GM23338 (cell line): ENCODE measurements at regions not wholly inside any gene's neighbourhood (a gene's known extent, or its start where the extent isn't known, plus 50 kb on each side); places are given as distances from the start of the nearest gene placed in this dataset.

Source experiments
- ATAC-seq: fragments of 200-7000 bp; cut with Tn5 transposase; 3 replicates; pipeline ENCODE4 v1.9.1; 2020
- DNase-seq: peaks from one replicate; pipeline ENCODE4 v3.0.0-alpha.2; 2015; ENCODE audit warnings: low spot score
- H2AFZ ChIP-seq: fragments of 200-600 bp; sonication (generic); 2 replicates; pipeline ENCODE4 v1.8.0; 2016; ENCODE audit warnings: antibody characterized with exemption, mild to moderate bottlenecking, moderate library complexity
- H3F3A ChIP-seq: fragments of 200-600 bp; sonication (generic); replicated peaks from 2 replicates; pipeline ENCODE4 v1.8.0; 2017; ENCODE audit warnings: antibody characterized with exemption, mixed run types, low read depth
- H3K27ac ChIP-seq: fragments of 200-600 bp; sonication (generic); 2 replicates; pipeline ENCODE4 v1.6.1; 2016; ENCODE audit warnings: low read depth
- H3K27me3 ChIP-seq: fragments of 200-600 bp; sonication (generic); 2 replicates; pipeline ENCODE4 v1.8.0; 2016; ENCODE audit warnings: mild to moderate bottlenecking, mixed run types, moderate library complexity; ENCODE audit not compliant: insufficient read depth
- H3K36me3 ChIP-seq: fragments of 200-600 bp; sonication (generic); 2 replicates; pipeline ENCODE4 v1.8.0; 2016; ENCODE audit warnings: mild to moderate bottlenecking; ENCODE audit not compliant: insufficient read depth
- H3K4me1 ChIP-seq: fragments of 200-600 bp; sonication (generic); 2 replicates; pipeline ENCODE4 v1.8.0; 2016; ENCODE audit warnings: mild to moderate bottlenecking, moderate library complexity; ENCODE audit not compliant: insufficient read depth
- H3K4me2 ChIP-seq: fragments of 200-600 bp; sonication (generic); 2 replicates; pipeline ENCODE4 v1.7.1; 2017; ENCODE audit warnings: mixed run types
- H3K4me3 ChIP-seq: fragments of 200-600 bp; sonication (generic); 2 replicates; pipeline ENCODE4 v1.6.1; 2016; ENCODE audit warnings: mixed run types
- H3K79me2 ChIP-seq: fragments of 200-600 bp; sonication (generic); replicated peaks from 2 replicates; pipeline ENCODE4 v1.8.0; 2017; ENCODE audit warnings: mild to moderate bottlenecking; ENCODE audit not compliant: insufficient read depth
- H3K9me2 ChIP-seq: fragments of 200-600 bp; sonication (generic); 2 replicates; pipeline ENCODE4 v1.8.0; 2017; ENCODE audit not compliant: insufficient read depth
- H4K20me1 ChIP-seq: fragments of 200-600 bp; sonication (generic); replicated peaks from 2 replicates; pipeline ENCODE4 v1.8.0; 2017; ENCODE audit warnings: mild to moderate bottlenecking; ENCODE audit not compliant: insufficient read depth
- H3K27ac Mint-ChIP-seq: 2 replicates; pipeline ENCODE4 v1.8.0; 2020; ENCODE audit warnings: inconsistent platforms, mild to moderate bottlenecking, moderate library complexity, mixed read lengths
- H3K27me3 Mint-ChIP-seq: 3 replicates; pipeline ENCODE4 v1.8.0; 2022; ENCODE audit warnings: low read depth, mild to moderate bottlenecking, moderate library complexity, mixed read lengths, inconsistent platforms; ENCODE audit not compliant: insufficient read depth, poor library complexity
- H3K36me3 Mint-ChIP-seq: 3 replicates; pipeline ENCODE4 v1.8.0; 2021; ENCODE audit warnings: low read depth, mild to moderate bottlenecking, inconsistent platforms, moderate library complexity, mixed read lengths
- H3K4me1 Mint-ChIP-seq: 3 replicates; pipeline ENCODE4 v1.8.0; 2020; ENCODE audit warnings: mild to moderate bottlenecking, inconsistent platforms, mixed read lengths
- H3K4me3 Mint-ChIP-seq: 3 replicates; pipeline ENCODE4 v1.8.0; 2021; ENCODE audit warnings: moderate library complexity, mild to moderate bottlenecking, inconsistent platforms, mixed read lengths
- H3K9me3 Mint-ChIP-seq: 3 replicates; pipeline ENCODE4 v1.8.0; 2020; ENCODE audit warnings: moderate library complexity, mild to moderate bottlenecking, inconsistent platforms, mixed read lengths
- ETS1 ChIP-seq: IDR thresholded peaks from 2 replicates; pipeline ENCODE4 v1.6.1; 2016; ENCODE audit warnings: antibody characterized with exemption
- EZH2 ChIP-seq: fragments of 200-600 bp; sonication (generic); IDR thresholded peaks from one replicate; pipeline ENCODE4 v1.8.0; 2017; ENCODE audit warnings: antibody characterized with exemption, mild to moderate bottlenecking, low read depth; ENCODE audit not compliant: unreplicated experiment
- EZH2phosphoT487 ChIP-seq: fragments of 200-600 bp; sonication (generic); IDR thresholded peaks from one replicate; pipeline ENCODE4 v1.8.1; 2018; ENCODE audit warnings: antibody characterized with exemption; ENCODE audit not compliant: unreplicated experiment
- JUNB ChIP-seq: IDR thresholded peaks from one replicate; pipeline ENCODE4 v1.6.1; 2016; ENCODE audit warnings: antibody characterized with exemption; ENCODE audit not compliant: unreplicated experiment
- NANOG ChIP-seq: IDR thresholded peaks from 2 replicates; pipeline ENCODE4 v1.6.1; 2016; ENCODE audit warnings: antibody characterized with exemption, borderline replicate concordance
- POLR2AphosphoS5 ChIP-seq: IDR thresholded peaks from 2 replicates; pipeline ENCODE4 v1.6.1; 2016; ENCODE audit warnings: antibody characterized with exemption, low read depth
- REST ChIP-seq: IDR thresholded peaks from one replicate; pipeline ENCODE4 v1.6.1; 2018; ENCODE audit warnings: antibody characterized with exemption; ENCODE audit not compliant: unreplicated experiment
- ZNF114 ChIP-seq: fragments of 250-450 bp; sonication (Bioruptor Pico); IDR thresholded peaks from 2 replicates; pipeline ENCODE4 v1.5.0; 2020; ENCODE audit warnings: mild to moderate bottlenecking, moderate library complexity
- ZNF331 ChIP-seq: fragments of 250-450 bp; sonication (Bioruptor Pico); IDR thresholded peaks from 2 replicates; pipeline ENCODE4 v1.5.0; 2020; ENCODE audit warnings: low read depth, mild to moderate bottlenecking, moderate library complexity
- ZNF462 ChIP-seq: fragments of 250-450 bp; sonication (Bioruptor Pico); IDR thresholded peaks from 2 replicates; pipeline ENCODE4 v1.5.0; 2020; ENCODE audit warnings: mild to moderate bottlenecking, moderate library complexity
- TF ChIP-seq, protein P1 (sequence below), 2 experiments: fragments of 200-600 bp in 1 of 2; sonication (generic) in 1 of 2; conservative IDR thresholded peaks; 2 replicates each; pipeline versions ENCODE4 v1.5.1 to v1.6.1; 2016 to 2017; ENCODE audit warnings: antibody characterized with exemption in 2 of 2, low read depth in 2 of 2, mild to moderate bottlenecking in 2 of 2, moderate library complexity in 1 of 2

- Histone ChIP-seq H3F3A (no peaks in the 10 kb centered on the region), H3K79me2 (no peaks in the 10 kb centered on the region), H3K36me3 (no peaks in the 10 kb centered on the region), H3K27me3 (no peaks in the 10 kb centered on the region), H3K4me2 (no peak overlapping the region), H3K4me3 (no peak overlapping the region), H4K20me1 (no peaks in the 10 kb centered on the region), H3K4me1 (no peaks in the 10 kb centered on the region), H2AFZ (no peak overlapping the region), H3K9me2 (peaks cover 4% of the 10 kb centered on the region; the same call in 1 of the 2 replicates), H3K27ac (no peak overlapping the region)
- no peaks in the 10 kb centered on the region for H3K4me1 Mint-ChIP-seq
- ATAC-seq: no peak
- H3K4me3 Mint-ChIP-seq: no peak overlapping the region
- H3K27me3 Mint-ChIP-seq: no peaks in the 10 kb centered on the region
- TF ChIP-seq REST: no peak
- no peak for TF ChIP-seq POLR2AphosphoS5
- TF ChIP-seq ETS1: no peak
- TF ChIP-seq JUNB: no peak
- TF ChIP-seq ZNF114 (CRISPR knock-in tag): no peak
- no peak for TF ChIP-seq NANOG
- TF ChIP-seq, protein P1, sequence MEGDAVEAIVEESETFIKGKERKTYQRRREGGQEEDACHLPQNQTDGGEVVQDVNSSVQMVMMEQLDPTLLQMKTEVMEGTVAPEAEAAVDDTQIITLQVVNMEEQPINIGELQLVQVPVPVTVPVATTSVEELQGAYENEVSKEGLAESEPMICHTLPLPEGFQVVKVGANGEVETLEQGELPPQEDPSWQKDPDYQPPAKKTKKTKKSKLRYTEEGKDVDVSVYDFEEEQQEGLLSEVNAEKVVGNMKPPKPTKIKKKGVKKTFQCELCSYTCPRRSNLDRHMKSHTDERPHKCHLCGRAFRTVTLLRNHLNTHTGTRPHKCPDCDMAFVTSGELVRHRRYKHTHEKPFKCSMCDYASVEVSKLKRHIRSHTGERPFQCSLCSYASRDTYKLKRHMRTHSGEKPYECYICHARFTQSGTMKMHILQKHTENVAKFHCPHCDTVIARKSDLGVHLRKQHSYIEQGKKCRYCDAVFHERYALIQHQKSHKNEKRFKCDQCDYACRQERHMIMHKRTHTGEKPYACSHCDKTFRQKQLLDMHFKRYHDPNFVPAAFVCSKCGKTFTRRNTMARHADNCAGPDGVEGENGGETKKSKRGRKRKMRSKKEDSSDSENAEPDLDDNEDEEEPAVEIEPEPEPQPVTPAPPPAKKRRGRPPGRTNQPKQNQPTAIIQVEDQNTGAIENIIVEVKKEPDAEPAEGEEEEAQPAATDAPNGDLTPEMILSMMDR (conservative IDR thresholded peaks at IDR 0.05; ENCODE audit: low read depth in 2 of 2): no peak
- TF ChIP-seq ZNF331 (CRISPR knock-in tag): no peak
- TF ChIP-seq EZH2phosphoT487: no peak
- no peak for TF ChIP-seq EZH2
- TF ChIP-seq ZNF462 (CRISPR knock-in tag): no peak
- no peak overlapping the region for H3K27ac Mint-ChIP-seq
- no peaks in the 10 kb centered on the region for H3K36me3 Mint-ChIP-seq
- H3K9me3 Mint-ChIP-seq: no peaks in the 10 kb centered on the region
- DNase-seq: no peak
Measured at GRCh38 chr4:176437756-176438155, 118.0 kb downstream of the SPCS3 start.
